Activated T-cell treated with anti-CD3 and anti-CD28 coated beads, Interleukin-2, amount 50 U/mL, for 72 hours (primary cell): ENCODE measurements at regions not wholly inside any gene's neighbourhood (a gene's known extent, or its start where the extent isn't known, plus 50 kb on each side); places are given as distances from the start of the nearest gene placed in this dataset.

ENCODE experiments used
- ATAC-seq, 2 donors: fragments of 150-1000 bp; cut with Tn5 transposase; replicated peaks in 1 of 2; 2 replicates each; pipeline ENCODE4 v1.10.0; 2021; ENCODE audit warnings: moderate library complexity in 2 of 2, mild to moderate bottlenecking in 1 of 2
- DNase-seq, 2 donors: peaks; one replicate each; pipeline ENCODE4 v3.0.0; 2021 to 2022; ENCODE audit warnings: mixed read lengths in 1 of 2
- H3K27ac Mint-ChIP-seq: one replicate; pipeline ENCODE4 v1.8.0; 2022; ENCODE audit warnings: mild to moderate bottlenecking, moderate library complexity, mixed read lengths
- H3K27me3 Mint-ChIP-seq: one replicate; pipeline ENCODE4 v1.8.0; 2022; ENCODE audit warnings: low read depth, mixed read lengths
- H3K36me3 Mint-ChIP-seq, 2 donors: one replicate each; pipeline ENCODE4 v1.8.0; 2022; ENCODE audit warnings: mixed read lengths in 2 of 2, mild to moderate bottlenecking in 1 of 2; ENCODE audit not compliant: insufficient read depth in 2 of 2
- H3K4me1 Mint-ChIP-seq: one replicate; pipeline ENCODE4 v1.8.0; 2022; ENCODE audit warnings: low read depth, mixed read lengths
- H3K4me3 Mint-ChIP-seq, 2 donors: one replicate each; pipeline ENCODE4 v1.8.0; 2022; ENCODE audit warnings: mild to moderate bottlenecking in 2 of 2, mixed read lengths in 2 of 2, moderate library complexity in 2 of 2
- H3K9me3 Mint-ChIP-seq, 2 donors: one replicate each; pipeline ENCODE4 v1.8.0; 2022; ENCODE audit warnings: mixed read lengths in 2 of 2

- Mint-ChIP-seq H3K27me3 (no peaks in the 10 kb centered on the region), H3K4me1 (no peaks in the 10 kb centered on the region), H3K9me3 (no peaks in the 10 kb centered on the region), H3K4me3 (no peak overlapping the region), H3K36me3 (no peaks in the 10 kb centered on the region), H3K27ac (no peak overlapping the region)
- ATAC-seq (no peak), DNase-seq (no peak)
Measured at GRCh38 chr4:67124716-67125115, 420.6 kb downstream of the CENPC start.

GRCh38 chr4:67122029-67122428, 423.3 kb downstream of the CENPC start:
- Mint-ChIP-seq H3K36me3 (no peaks in the 10 kb centered on the region), H3K9me3 (no peaks in the 10 kb centered on the region), H3K4me3 (no peak overlapping the region), H3K27ac (no peak overlapping the region), H3K4me1 (no peaks in the 10 kb centered on the region), H3K27me3 (no peaks in the 10 kb centered on the region)
- ATAC-seq: no peak
- no peak for DNase-seq

GRCh38 chr4:67120369-67120768, 424.9 kb downstream of the CENPC start:
- H3K4me1 Mint-ChIP-seq: no peaks in the 10 kb centered on the region
- ATAC-seq (no peak), DNase-seq (no peak)
- H3K4me3 Mint-ChIP-seq: no peak overlapping the region
- peaks cover 0 to under 1% of the 10 kb centered on the region in 2 donors for H3K9me3 Mint-ChIP-seq
- H3K36me3 Mint-ChIP-seq: no peaks in the 10 kb centered on the region
- H3K27ac Mint-ChIP-seq: no peak overlapping the region
- no peaks in the 10 kb centered on the region for H3K27me3 Mint-ChIP-seq

GRCh38 chr4:67109276-67109675, 436.0 kb downstream of the CENPC start:
- H3K4me3 Mint-ChIP-seq: no peak overlapping the region
- no peaks in the 10 kb centered on the region for H3K27me3 Mint-ChIP-seq
- no peaks in the 10 kb centered on the region for H3K36me3 Mint-ChIP-seq
- no peak for DNase-seq
- no peak for ATAC-seq
- no peaks in the 10 kb centered on the region for H3K4me1 Mint-ChIP-seq
- H3K27ac Mint-ChIP-seq: no peak overlapping the region
- peaks cover 0 to 2% of the 10 kb centered on the region in 2 donors for H3K9me3 Mint-ChIP-seq

DNA sequence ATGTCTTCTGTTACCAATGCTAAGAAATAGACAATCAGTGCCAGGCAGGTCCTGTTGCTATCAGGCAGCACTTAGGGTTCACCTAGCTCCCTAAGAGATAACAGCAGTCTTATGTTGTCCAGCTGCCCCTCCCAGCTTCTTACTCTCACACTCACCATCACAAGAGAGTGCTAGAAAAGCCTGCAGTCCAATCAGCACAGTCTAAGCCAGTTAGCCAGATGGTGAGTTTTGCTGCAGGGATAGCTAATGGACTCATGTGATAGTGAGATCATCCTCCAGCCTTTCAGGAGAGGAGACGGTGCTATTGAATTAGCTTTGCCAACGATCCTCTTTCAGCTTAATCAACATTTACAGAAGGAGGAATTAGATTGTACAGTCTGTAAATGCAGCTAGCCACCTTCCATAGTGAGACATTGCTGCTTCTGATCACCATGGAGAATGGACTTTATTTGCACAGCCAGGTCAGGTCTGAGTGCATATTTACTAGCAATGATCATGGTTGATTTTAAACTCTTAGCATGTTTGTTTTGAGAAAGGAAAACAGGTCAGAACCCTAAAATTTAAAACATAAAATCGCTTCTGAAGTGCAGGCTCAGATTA, 438.3 kb downstream of the CENPC start:
- Mint-ChIP-seq H3K27me3 (no peaks in the 10 kb centered on the region), H3K36me3 (no peaks in the 10 kb centered on the region), H3K9me3 (peaks cover 0 to 2% of the 10 kb centered on the region in 2 donors), H3K4me3 (no peak overlapping the region), H3K4me1 (no peaks in the 10 kb centered on the region), H3K27ac (no peak overlapping the region)
- no peak for ATAC-seq
- DNase-seq: no peak

- Mint-ChIP-seq H3K36me3 (no peaks in the 10 kb centered on the region), H3K27me3 (no peaks in the 10 kb centered on the region), H3K9me3 (peaks cover 0 to 3% of the 10 kb centered on the region in 2 donors), H3K27ac (no peak overlapping the region), H3K4me1 (no peaks in the 10 kb centered on the region), H3K4me3 (no peak overlapping the region)
- ATAC-seq (no peak), DNase-seq (no peak)
Measured at GRCh38 chr4:67104145-67104544, 441.2 kb downstream of the CENPC start.

DNA sequence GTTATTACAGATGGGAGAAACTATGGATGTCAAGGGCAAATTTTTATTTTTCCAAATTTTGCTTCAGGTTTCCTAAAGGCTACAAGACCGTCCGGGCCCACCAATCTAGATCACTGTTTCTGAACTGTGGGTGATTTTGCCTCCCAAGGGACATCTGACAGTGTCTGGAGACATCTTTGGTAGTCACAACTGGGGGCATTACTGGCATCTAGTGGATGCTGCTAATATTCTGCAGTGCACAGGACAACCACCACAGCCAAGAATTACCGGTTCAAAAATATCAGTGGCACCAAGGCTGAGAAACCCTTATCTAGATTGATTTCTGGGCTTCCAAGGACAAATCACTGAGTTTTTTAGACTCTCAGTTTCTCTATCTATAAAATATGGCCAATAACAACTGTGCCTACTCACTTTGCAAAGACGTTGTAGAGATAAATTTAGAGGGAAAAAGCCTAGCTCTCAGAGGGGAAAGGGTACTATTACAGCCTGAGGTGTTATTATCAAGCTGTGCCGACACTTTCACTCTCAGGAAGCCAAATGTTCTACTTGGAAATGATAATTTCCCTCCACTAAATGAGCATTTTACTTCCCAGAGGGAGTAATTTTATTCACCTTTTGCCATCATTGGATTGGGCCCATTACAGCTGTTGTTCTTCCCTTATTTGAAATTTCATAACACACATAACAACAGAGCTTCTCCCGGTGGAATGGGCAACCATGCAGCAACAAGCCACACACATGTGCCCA, 442.1 kb downstream of the CENPC start:
- ATAC-seq: no peak

GRCh38 chr4:67101612-67102011, 443.7 kb downstream of the CENPC start:
- Mint-ChIP-seq H3K4me1 (no peaks in the 10 kb centered on the region), H3K4me3 (no peak overlapping the region), H3K36me3 (peaks cover 0 to 2% of the 10 kb centered on the region in 2 donors), H3K27me3 (no peaks in the 10 kb centered on the region), H3K9me3 (peaks cover 0 to 5% of the 10 kb centered on the region in 2 donors), H3K27ac (no peak overlapping the region)
- no peak for ATAC-seq
- DNase-seq: no peak

More for the DNA sequence above, 442.1 kb downstream of the CENPC start:
- no peaks in the 10 kb centered on the region for H3K36me3 Mint-ChIP-seq
- no peak overlapping the region for H3K4me3 Mint-ChIP-seq
- no peaks in the 10 kb centered on the region for H3K4me1 Mint-ChIP-seq
- no peak for DNase-seq
- H3K27ac Mint-ChIP-seq: no peak overlapping the region
- no peaks in the 10 kb centered on the region for H3K27me3 Mint-ChIP-seq
- H3K9me3 Mint-ChIP-seq: peaks cover 0 to 3% of the 10 kb centered on the region in 2 donors

- no peak for DNase-seq
- no peak overlapping the region for H3K4me3 Mint-ChIP-seq
Measured at GRCh38 chr4:67092351-67092750, 453.0 kb downstream of the CENPC start.

DNA sequence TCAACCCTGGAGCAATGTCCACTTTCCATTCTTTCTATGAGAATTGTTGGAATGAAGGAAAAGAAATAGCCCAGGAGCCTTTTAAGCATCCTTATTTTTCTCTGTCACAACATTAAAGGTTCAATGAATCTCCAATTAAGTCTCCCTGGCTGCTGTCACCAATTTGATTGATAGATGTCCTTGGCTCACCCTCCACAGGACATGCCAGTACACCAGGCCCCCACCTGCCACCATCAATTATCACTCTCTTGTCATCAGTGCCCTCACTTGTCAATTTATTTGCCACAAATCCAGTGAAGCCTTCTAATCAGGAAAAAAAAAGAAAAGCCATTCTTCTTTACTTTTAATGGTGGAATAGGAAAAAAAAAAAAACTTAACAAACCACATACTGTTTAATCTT, 453.6 kb downstream of the CENPC start:
- Mint-ChIP-seq H3K27me3 (no peaks in the 10 kb centered on the region), H3K27ac (no peak overlapping the region), H3K4me1 (no peaks in the 10 kb centered on the region), H3K36me3 (no peaks in the 10 kb centered on the region), H3K9me3 (no peaks in the 10 kb centered on the region), H3K4me3 (no peak overlapping the region)
- ATAC-seq (no peak), DNase-seq (no peak)

More at GRCh38 chr4:67092351-67092750, 453.0 kb downstream of the CENPC start:
- Mint-ChIP-seq H3K4me1 (no peaks in the 10 kb centered on the region), H3K27ac (no peak overlapping the region), H3K36me3 (no peaks in the 10 kb centered on the region), H3K27me3 (no peaks in the 10 kb centered on the region), H3K9me3 (no peaks in the 10 kb centered on the region)
- ATAC-seq: no peak

DNA sequence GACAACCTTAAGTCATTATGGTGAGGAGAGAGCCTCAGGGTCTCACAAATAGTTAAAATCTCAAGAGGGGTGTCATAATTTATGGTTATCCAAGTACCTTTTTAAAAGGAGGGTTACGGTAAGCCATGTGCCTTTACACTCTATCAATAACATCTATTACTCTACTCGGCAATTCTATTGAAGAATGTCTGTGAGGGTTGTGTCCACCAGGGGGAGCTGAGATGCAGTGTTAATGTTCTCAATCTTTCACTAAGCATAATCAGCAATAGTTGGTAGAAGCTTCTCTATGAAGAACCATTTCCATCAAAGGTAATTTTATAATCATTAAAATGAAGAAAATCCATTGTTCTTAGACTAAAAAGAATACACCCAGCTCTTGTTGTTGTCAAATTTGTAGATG, 457.4 kb downstream of the CENPC start:
- no peak overlapping the region for H3K4me3 Mint-ChIP-seq
- no peaks in the 10 kb centered on the region for H3K36me3 Mint-ChIP-seq
- H3K27me3 Mint-ChIP-seq: no peaks in the 10 kb centered on the region
- DNase-seq (peak; percentile 25 to 40), ATAC-seq (no peak)
- H3K9me3 Mint-ChIP-seq: no peaks in the 10 kb centered on the region
- H3K27ac Mint-ChIP-seq: no peak overlapping the region
- no peaks in the 10 kb centered on the region for H3K4me1 Mint-ChIP-seq

DNA sequence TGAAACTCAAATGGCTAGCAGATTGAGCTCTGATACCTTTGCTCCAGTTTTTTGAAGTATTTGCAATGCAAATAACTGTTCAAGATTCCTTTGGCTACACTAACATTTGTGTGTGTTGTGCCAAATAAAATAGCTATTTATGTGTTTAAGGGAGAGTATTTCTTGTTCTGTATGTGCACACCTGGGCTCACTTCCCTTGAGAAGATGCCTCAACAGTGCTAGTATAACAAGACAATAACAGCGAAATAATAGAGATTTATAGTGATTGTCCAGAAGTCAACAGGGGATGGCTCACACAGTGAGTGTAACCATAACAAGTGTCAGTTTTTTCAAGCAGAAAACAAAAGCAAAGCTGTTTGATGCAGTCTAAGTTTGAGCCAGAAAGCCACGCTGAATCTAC, 460.5 kb downstream of the CENPC start:
- Mint-ChIP-seq H3K36me3 (no peaks in the 10 kb centered on the region), H3K27ac (no peak overlapping the region), H3K4me3 (no peak overlapping the region), H3K9me3 (no peaks in the 10 kb centered on the region), H3K4me1 (no peaks in the 10 kb centered on the region), H3K27me3 (no peaks in the 10 kb centered on the region)
- ATAC-seq (no peak), DNase-seq (no peak)

GRCh38 chr4:67083496-67083895, 461.8 kb downstream of the CENPC start:
- ATAC-seq: no peak
- no peak for DNase-seq
- Mint-ChIP-seq H3K27me3 (no peaks in the 10 kb centered on the region), H3K9me3 (no peaks in the 10 kb centered on the region), H3K27ac (no peak overlapping the region), H3K4me1 (no peaks in the 10 kb centered on the region), H3K4me3 (no peak overlapping the region), H3K36me3 (no peaks in the 10 kb centered on the region)

DNA sequence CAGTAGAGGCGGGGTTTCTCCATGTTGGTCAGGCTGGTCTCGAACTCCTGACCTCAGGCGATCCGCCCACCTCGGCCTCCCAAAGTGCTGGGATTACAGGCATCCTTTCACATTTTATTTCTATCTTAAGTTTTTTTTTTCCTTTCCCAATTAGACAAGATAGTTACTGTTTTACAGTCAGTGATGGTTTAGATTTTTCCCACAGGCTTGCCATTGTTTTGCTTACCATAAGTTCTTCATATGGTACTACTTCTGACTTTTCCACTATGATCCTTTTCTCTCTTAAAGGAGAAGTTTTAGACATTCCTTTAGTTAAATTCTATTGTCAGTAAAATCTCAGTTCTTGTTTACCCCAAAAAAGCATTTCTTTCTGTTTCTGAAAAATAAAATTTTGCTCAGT, 462.6 kb downstream of the CENPC start:
- no peak for DNase-seq
- H3K27ac Mint-ChIP-seq: no peak overlapping the region
- H3K4me1 Mint-ChIP-seq: no peaks in the 10 kb centered on the region
- H3K4me3 Mint-ChIP-seq: no peak overlapping the region
- H3K9me3 Mint-ChIP-seq: no peaks in the 10 kb centered on the region
- no peaks in the 10 kb centered on the region for H3K27me3 Mint-ChIP-seq
- ATAC-seq: no peak
- no peaks in the 10 kb centered on the region for H3K36me3 Mint-ChIP-seq
